ENCODE measurements at regions not wholly inside any gene's neighbourhood (a gene's known extent, or its start where the extent isn't known, plus 50 kb on each side); places are given as distances from the start of the nearest gene placed in this dataset.
"Not testable (repeated sequence)": the region's sequence is repeated elsewhere in the genome, so short reads cannot be mapped to it uniquely, and the experiment has no call there.

DNA sequence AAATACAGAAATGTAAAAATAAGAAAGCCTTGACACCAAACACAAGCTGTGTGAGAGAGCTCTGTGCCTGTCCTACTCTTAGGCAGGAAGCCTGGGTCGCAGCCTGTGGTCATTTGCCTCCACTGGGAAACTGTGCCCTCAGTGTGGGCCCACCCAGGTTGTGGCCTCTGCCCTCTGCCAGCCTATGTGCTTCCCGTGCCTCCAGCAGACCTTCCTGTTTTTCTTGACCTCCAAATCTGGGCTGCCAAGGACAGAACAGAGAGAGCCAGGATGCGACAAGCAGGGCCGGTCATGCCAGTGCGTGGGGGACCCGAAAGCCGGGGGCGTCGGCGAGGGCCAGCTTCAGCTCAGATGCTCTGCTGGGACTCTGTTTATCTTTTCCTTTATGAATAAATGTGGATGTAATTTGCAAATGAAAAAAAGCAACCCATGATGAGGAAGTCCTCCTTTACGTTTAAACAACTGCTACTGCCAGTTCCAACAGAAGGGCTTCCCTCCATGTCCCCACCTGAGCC, 189.2 kb upstream of the EXOC2 start:
- no peak for DNase-seq

DNA sequence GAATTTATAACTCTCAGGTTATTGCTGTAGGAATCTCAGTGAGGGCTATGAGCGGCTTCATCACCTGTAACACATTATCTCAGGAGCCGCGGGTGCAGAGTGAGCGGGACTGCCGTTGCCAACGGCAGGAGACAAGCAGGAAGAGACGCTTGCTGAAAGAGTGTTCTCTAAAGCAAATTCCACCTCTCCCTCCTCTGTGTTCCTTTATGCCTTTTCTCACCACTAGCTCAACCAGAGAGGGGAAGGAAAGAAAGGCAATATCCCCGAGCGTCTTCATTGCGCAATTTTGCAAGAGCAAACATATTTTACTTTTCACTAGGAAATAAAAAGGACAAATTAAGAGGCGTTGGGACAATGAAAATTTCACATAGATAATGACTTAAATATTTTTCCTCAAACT, 185.2 kb upstream of the EXOC2 start:
- no peak for DNase-seq

DNA sequence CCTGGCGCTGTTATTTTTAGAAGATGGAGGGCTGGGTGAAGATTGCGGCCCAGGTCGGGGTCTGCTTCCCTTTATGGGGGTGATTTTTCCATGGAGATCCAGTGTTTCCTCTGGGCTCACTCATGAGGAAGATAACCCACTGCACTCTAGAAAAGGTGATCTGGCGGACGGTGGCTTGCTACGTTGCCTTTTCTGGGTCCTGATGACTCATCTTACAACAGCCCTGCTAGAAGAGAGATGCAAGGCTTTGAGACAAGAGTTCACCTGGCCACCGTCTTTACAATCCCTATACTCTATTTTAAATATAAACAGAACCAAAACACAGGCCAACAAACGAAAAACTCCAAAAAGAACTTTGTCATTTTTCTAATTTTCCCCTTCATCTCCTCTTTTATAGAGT, 182.1 kb upstream of the EXOC2 start:
- no peak for DNase-seq

DNA sequence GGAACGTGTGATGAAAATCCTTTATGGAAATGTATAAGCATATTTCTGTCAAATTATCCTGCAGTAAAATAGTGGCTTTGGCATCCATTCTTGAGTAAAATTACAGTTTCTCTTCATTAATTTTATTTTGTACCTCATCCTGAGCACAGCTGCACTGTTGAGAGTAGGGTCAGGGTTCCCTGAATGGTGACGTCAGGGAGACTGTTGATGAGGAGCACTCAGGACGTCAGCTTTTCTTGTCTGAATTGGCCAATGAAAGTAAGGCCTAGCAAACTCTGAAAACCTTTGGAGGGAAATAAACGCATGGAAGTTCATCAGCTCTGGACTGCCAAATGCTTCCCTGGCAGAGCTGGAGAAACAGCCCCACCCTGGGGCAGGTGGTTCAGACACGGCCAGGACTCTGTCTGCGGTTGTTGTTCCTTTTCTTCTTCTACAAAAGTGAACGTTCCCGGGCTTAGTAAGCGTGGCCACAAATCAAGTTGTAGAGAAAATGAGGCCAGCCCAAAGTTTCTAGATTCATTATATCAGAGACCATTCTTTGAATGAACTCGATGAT, 179.7 kb upstream of the EXOC2 start:
- no peak for DNase-seq

DNA sequence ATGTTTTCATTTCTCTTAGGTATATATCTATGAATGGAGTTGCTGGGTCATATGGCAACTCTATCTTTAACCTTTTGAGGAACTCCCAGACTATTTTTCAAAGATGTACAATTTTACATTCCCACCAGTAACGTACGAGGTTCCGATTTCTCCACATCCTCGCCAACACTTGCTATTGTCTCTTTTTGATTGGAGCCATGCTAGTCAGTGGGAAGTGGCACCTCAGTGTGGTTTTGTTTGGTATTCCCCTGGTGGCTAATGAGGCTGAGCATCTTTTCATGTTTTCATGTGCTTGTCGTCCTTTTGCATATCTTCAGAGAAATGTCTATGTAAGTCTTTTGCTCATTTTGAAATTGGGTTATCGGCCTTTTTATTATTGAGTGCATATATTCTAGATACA, 178.6 kb upstream of the EXOC2 start:
- no peak for DNase-seq

DNA sequence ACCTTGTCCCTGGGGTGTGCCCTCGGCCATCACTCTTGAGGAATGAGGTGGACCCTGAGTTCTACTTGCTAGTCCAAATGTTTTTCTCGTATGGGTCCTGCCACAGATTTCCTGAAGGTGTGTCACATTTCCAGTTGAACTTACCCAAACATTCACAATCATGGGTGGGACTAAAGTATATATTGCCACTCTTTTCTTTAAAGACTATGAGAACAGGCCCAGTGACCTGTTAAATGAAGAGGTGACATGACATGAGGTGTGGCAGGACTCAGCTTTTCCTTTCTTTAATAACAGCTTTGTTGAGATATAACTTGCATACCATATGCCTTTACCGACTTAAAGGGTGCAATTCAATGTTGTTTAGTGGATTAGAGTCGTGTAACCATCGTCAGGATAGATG, 177.2 kb upstream of the EXOC2 start:
- DNase-seq: no peak

DNA sequence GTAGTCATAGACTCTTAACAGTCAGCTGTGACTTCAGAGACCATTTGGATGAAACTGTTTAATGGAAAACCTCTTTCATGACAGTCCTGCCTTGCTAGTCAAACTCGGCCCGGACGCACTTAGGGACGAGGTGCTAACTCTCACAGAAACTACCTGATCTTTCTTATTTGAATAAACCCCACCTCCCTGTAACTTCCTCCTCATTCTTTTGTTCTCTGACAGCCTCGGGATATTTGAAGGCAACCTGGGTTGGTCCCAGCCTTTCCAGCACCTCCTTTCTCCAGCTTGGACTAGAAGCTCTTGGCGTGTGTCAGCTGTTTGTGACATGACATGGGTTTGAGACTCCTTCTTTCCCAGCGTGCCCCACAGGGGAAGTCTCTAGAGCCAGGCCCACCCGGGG, 175.3 kb upstream of the EXOC2 start:
- DNase-seq: no peak

DNA sequence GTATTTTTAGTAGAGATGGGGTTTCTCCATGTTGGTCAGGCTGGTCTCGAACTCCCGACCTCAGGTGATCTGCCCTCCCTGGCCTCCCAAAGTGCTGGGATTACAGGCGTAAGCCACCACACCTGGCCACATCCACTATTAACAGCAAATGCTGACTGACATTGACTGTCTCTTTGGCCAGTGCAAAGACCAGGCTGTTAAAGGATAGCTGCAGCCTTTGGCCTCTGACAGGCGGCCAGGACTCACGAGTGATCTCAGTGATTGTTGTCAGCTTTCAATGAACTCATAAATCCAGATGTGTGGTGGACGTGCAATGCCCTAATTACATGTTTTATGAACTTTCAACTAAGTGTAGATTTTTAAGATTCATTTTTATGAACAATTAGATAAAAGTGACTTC, 174.4 kb upstream of the EXOC2 start:
- DNase-seq: no peak

DNA sequence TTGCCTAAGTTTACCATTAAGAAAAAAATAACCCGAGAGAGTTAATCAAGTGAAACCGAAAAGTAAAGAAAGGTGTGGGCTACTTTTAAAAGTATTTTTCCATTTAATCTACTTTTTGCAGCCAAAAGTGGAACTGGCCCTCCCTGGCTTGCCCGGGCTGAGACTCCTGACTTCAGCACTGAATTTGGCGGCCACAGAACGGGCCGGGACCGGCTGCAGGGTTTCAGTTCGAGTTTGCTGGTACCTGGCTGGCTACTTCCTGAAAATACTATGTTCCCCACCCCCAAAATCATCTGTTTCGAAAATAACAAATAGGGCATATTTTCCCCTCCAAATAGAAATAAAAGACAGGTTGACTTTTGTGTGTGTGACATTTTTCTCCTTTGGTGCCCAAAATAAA, 173.4 kb upstream of the EXOC2 start:
- DNase-seq: no peak

DNA sequence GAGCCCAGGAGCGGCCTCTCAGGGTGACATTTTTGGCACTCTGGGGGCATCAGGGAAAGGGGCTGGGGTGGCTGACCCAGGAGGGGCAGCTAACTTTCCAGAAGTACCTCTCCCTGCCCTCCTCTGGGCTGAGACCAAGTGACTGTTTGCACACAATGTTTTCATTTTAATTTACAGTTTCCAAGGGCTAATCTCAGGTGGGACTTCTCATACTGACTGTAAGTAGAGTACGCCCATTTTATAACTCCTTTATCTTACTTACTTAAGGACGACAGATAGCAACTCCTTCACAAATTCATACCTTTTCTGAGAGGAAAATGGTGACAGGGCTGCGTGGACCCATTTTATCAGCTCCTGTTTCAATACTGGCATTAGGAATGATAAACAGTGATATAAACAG, 172.9 kb upstream of the EXOC2 start:
- DNase-seq: no peak

DNA sequence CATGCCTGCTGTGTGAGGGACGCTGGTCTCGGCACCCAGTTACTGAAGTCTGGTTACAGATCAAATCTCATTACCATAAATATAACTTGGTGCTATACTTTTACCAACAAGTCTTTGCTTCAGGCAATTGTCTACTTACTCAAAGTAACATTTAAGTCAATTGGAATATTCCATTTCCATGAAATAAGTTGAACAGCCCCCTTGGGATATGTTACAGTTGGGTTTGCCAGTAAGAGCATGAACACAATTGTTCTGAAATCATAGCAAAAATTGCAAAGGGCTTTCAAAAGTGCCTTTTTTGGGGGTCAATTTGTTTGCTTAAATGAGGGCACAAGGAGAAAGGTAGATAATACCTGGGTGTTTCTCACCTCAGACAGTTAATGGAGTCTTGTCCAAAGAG, 170.9 kb upstream of the EXOC2 start:
- no peak for DNase-seq

DNA sequence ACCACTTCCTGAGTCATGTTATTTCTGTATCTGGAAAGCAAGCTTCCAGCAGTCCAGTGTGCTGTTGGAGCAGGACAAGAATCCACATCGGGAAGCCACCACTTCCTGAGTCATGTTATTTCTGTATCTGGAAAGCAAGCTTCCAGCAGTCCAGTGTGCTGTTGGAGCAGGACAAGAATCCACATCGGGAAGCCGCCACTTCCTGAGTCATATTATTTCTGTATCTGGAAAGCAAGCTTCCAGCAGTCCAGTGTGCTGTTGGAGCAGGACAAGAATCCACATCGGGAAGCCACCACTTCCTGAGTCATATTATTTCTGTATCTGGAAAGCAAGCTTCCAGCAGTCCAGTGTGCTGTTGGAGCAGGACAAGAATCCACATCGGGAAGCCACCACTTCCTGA, 170.2 kb upstream of the EXOC2 start:
- not testable (repeated sequence) for DNase-seq

DNA sequence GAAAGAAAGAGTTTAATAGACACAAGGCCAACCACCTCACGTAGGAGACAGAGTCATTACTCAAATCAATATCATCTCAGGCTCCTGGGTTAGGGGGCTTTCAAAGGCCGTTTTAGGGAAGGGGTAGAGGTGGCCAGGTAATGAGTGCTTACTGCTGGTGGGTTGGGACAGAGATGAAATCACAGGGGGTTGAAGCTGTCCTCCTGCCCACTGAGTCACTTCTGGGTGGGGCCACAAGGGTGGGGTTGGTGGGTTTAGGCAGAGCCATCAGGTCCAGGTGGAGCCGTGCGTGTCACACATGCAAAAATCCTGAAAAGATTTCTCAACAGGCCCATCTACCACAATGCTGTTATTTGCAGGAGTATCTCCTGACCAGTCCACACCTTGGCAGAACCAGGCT, 167.0 kb upstream of the EXOC2 start:
- DNase-seq: no peak

DNA sequence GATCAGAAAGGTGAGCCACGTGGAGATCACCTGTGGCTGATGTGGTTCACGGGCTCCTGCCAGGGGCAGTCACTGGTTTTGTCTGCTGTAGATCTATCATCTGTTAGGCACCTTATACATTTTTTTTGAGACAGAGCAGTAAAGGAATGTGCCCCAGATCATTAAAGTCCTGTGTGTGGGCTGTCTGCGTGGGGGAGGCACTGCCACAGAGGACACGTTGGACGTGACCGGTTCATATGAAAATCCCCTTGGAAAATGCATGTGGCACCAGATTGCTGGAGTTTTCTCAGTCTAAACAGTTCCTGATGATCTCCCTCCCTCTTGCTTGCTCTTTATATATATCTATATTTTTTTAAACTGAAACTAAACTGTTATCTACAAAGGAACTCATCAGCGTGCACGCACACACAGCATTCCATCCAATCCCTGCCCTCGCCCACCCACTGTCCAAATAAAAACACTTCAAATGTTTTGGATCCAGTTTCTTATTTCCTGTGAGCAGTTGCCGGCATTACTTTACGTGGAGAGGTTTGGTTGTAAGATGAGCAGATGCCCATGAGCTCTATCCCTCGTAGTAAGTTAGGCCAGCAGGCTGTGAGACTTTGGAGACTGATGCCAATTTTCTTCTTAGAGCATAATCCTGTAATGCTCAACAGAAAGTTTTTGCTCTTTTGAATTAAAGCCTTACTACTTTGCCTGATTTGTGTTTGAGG, 161.6 kb upstream of the EXOC2 start:
- DNase-seq: no peak

DNA sequence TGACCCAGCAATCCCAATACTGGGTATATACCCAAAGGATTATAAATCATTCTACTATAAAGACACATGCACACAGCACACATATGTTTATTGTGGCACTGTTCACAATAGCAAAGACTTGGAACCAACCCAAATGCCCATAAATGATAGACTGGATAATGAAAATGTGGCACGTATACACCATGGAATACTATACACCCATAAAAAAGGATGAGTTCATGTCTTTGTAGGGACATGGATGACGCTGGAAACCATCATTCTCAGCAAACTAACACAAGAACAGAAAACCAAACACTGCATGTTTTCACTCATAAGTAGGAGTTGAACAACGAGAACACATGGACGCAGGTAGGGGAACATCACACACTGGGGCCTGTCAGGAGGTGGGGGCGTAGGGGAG, 159.3 kb upstream of the EXOC2 start:
- DNase-seq: not testable (repeated sequence)

DNA sequence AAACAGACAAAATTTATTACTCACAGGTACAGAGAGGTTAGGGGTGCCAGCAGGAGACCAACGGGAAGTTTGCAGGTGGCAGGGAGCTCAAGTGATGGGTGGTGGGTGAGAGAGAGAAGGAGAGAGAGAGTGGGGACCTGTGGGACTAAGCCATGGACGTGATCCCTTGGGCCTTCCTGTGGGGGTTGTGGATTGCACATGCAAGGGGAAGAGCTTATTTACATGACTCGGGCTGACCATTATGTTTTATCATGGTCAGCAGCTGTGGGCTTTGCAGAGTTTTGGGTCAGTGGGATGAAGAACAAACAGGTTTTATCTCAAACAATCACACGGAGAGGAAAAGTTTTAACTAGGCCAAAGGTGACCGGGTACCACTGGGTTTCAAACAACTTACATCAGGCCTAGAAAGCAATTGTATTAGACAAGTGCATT, 156.2 kb upstream of the EXOC2 start:
- no peak for DNase-seq

DNA sequence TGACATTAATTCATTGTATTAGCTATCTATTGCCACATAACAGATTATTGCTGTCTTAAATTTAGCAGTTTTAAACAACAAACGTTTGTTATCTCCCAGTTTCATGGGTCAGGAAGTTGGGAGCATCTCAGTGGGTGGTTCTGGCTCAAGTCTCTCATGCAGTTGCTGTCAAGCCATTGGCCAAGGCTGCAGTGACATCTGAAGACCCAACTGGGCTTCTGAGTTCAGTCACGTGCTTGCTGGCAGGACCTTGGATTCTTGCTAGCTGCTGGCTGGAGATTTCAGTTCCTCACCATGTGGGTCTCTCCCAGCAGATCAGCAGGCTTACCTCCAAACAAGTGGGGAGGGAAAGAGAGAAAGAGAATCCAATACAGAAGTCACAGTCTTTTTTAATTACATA, 152.6 kb upstream of the EXOC2 start:
- no peak for DNase-seq

DNA sequence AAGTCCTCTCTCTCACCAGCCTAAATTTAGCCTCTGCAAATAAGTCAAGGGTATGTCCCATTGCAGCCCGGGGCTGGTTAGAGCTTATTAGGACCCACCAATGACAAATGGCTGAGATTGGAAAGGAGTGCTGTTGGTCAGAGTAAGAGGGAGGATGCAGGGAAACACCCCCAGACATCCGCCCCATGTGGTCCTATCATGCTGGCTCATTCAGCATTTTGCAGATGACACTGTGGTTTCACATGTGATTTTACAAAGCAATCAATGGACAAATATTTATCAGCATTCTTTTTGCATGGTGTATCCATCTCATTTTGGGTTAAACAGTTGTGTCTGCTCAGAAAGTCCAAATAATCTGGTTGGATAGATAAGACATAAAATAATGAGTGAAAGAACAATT, 152.2 kb upstream of the EXOC2 start:
- no peak for DNase-seq

DNA sequence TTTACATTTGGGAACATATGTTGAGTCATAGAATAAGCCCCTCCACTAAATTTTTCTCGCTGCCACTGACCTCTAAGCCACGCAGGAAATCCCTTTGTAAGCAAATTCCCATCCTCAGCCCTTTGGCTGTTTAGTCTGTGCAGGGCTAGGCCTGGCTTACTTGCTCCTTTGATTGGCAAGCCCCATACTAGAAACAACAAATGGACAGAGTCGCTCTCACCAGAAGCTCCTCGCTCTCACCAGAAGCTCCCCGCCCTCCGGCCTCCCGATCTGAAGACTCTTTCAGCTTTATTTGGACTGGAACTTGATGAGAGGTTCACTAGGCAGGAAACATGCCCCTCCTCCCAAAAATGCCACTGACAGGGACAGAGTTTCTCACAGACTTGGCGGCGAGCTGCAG, 149.2 kb upstream of the EXOC2 start:
- no peak for DNase-seq

DNA sequence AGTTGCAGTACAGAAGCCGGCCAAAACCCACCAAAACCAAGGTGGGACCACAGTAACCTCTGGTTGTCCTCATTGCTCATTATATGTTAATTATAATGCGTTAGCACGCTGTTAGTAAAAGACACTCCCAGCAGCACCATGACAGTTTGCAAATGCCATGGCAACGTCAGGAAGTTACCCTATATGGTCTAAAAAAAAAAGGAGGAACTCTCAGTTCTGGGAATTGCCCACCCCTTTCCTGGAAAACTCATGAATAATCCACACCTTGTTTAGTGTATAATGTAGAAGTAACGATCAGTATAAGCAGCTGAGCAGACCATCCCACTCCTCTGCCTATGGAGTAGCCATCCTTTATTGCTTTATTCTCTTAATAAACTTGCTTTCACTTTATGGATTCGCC, 148.6 kb upstream of the EXOC2 start:
- no peak for DNase-seq

DNA sequence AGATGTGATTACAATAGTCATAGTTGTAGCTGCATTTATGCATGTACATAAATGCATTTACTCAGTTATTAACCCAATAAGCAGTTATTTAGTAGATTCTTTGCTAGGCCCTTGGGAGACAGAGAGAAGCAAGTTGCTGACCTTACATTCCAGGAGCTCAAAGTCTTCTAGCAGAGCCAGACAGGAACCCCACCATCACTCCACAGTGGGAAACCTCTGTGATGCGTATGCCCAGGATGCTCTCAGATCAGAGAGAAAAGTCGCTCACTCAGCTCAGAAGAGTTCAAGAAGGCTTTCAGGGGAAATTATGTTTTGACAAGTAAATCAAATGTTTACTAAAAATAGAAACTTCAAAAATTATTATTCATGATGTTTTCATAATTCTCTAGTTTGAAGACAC, 146.3 kb upstream of the EXOC2 start:
- DNase-seq: no peak

DNA sequence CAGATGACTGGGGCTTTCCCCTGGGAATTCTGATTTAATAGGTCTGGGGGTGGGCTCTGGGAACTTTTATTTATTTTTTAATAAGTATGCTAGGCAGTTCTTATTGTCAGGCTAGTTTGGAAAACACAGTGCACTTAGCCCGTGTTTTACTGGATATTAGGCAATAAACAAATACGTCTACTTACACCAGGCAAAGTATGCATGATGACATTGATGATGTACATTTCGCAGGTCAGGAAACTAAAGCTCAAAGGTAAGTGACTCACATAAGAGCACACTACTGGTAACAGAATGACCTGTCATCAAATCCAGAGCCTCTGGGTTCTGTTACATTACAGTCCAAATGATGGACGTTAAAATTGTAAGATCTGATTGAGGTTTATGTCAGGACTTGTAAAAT, 144.4 kb upstream of the EXOC2 start:
- no peak for DNase-seq

DNA sequence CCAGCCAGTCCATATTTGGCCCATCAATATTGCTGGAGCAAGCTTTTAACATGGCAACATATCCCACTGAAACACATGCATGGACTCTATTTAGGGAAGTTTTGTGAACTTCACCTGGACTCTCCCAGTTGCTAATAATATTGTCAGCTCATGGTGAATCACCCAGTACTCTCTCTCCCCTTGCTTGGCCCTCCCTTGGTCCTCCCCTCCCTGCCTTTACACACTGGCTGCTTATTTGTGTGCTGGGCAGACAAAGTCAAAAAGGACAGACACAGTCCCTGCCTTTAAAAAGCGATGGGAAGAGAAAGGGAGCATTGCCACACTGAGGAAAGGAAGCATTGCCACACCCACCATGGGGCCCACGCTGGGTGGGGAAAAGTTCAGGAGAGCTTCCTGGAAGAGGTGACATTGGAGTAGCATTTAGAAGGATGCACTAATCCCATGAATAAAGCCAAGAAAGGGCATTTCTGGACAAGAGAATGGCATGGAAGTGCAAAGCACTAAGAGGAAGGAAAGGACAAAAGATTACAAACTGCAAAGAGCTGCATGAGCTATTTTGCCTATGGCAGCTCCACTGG, 143.4 kb upstream of the EXOC2 start:
- no peak for DNase-seq

DNA sequence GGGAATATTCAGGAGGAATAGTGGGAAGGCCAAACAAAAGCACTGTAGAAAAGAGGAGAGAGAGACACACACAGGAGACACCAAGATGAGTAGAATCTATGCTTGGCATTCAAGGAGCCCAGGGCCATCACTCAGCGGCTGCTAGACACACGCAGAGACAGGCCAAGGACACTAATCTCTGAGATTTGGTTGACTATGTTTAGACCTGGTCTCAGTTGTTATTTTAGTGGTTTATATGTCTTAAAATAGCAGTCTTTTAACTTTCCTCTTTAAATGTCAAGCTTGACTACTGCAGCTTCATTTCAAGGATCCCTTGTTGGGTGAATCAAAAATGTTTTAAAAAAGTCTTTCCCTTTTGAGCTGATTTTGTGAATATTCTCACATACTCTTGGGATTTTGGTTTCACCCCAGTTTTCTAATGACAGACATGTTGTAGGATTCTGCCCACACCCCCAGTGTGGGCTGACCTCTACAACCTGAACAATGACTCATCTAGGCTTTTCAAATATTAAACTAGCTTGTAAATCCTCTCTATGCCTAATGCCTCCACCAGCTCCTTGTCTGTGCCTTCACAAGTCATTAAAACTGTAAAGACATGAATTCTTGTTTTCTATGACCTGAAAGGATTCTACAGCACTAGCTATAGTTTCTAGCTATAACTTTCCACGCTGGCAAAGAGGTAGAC, 142.7 kb upstream of the EXOC2 start:
- no peak for DNase-seq
